Type B pancreatic cell (in vitro differentiated cells): ENCODE measurements at regions not wholly inside any gene's neighbourhood (a gene's known extent, or its start where the extent isn't known, plus 50 kb on each side); places are given as distances from the start of the nearest gene placed in this dataset.

Source experiments
- DNase-seq: peaks from one replicate; pipeline ENCODE4 v3.0.0; 2021; ENCODE audit warnings: mixed read lengths; ENCODE audit not compliant: unreplicated experiment; ENCODE audit errors: extremely low spot score
- H3K27ac Mint-ChIP-seq: 2 replicates; pipeline ENCODE4 v1.8.0; 2021; ENCODE audit warnings: mild to moderate bottlenecking, mixed read lengths
- H3K27me3 Mint-ChIP-seq: 2 replicates; pipeline ENCODE4 v1.8.0; 2021; ENCODE audit warnings: mixed read lengths
- H3K36me3 Mint-ChIP-seq: 2 replicates; pipeline ENCODE4 v1.8.0; 2021; ENCODE audit warnings: mixed read lengths
- H3K4me1 Mint-ChIP-seq: one replicate; pipeline ENCODE4 v1.8.0; 2021; ENCODE audit warnings: mixed read lengths; ENCODE audit not compliant: unreplicated experiment
- H3K4me3 Mint-ChIP-seq: 2 replicates; pipeline ENCODE4 v1.8.0; 2021; ENCODE audit warnings: mild to moderate bottlenecking, mixed read lengths
- H3K9me3 Mint-ChIP-seq: 2 replicates; pipeline ENCODE4 v1.8.0; 2021; ENCODE audit warnings: mixed read lengths
- CTCF ChIP-seq: fragments of 200-600 bp; sonication (generic); conservative IDR thresholded peaks from 2 replicates; pipeline ENCODE4 v1.5.0; 2021; ENCODE audit warnings: antibody characterized with exemption, mild to moderate bottlenecking

- no peaks in the 10 kb centered on the region for H3K27me3 Mint-ChIP-seq
Measured at GRCh38 chr5:21159510-21160059, 1171.6 kb upstream of the CDH18 start.

GRCh38 chr5:21154526-21154925 lies 1166.5 kb upstream of the CDH18 start:
- H3K27me3 Mint-ChIP-seq, result no peaks in the 10 kb centered on the region
- no peaks in the 10 kb centered on the region for H3K9me3 Mint-ChIP-seq
- H3K36me3 Mint-ChIP-seq, result no peaks in the 10 kb centered on the region
- H3K4me1 Mint-ChIP-seq, result no peaks in the 10 kb centered on the region
- no peak overlapping the region for H3K27ac Mint-ChIP-seq
- TF ChIP-seq CTCF, result no peak
- no peak overlapping the region for H3K4me3 Mint-ChIP-seq
- DNase-seq, result no peak

More at GRCh38 chr5:21159510-21160059, 1171.6 kb upstream of the CDH18 start:
- no peak for DNase-seq
- Mint-ChIP-seq H3K36me3 (no peaks in the 10 kb centered on the region), H3K4me3 (no peak overlapping the region), H3K9me3 (no peaks in the 10 kb centered on the region), H3K4me1 (no peaks in the 10 kb centered on the region), H3K27ac (no peak overlapping the region)
- TF ChIP-seq CTCF, result no peak

- DNase-seq, result no peak
- no peaks in the 10 kb centered on the region for H3K36me3 Mint-ChIP-seq
- H3K27me3 Mint-ChIP-seq, result no peaks in the 10 kb centered on the region
- H3K27ac Mint-ChIP-seq, result no peak overlapping the region
- H3K4me3 Mint-ChIP-seq, result no peak overlapping the region
- H3K4me1 Mint-ChIP-seq, result no peaks in the 10 kb centered on the region
- no peak for TF ChIP-seq CTCF
- H3K9me3 Mint-ChIP-seq, result no peaks in the 10 kb centered on the region
Measured at GRCh38 chr5:21152611-21153010, 1164.6 kb upstream of the CDH18 start.

GRCh38 chr5:21145376-21145775 lies 1157.4 kb upstream of the CDH18 start:
- no peak for DNase-seq
- no peaks in the 10 kb centered on the region for H3K9me3 Mint-ChIP-seq
- no peaks in the 10 kb centered on the region for H3K36me3 Mint-ChIP-seq
- H3K4me1 Mint-ChIP-seq, result no peaks in the 10 kb centered on the region
- H3K27me3 Mint-ChIP-seq, result no peaks in the 10 kb centered on the region
- no peak for TF ChIP-seq CTCF
- H3K27ac Mint-ChIP-seq, result no peak overlapping the region
- no peak overlapping the region for H3K4me3 Mint-ChIP-seq

- Mint-ChIP-seq H3K36me3 (no peaks in the 10 kb centered on the region), H3K9me3 (no peaks in the 10 kb centered on the region), H3K27me3 (no peaks in the 10 kb centered on the region), H3K4me3 (no peak overlapping the region), H3K27ac (no peak overlapping the region), H3K4me1 (no peaks in the 10 kb centered on the region)
- TF ChIP-seq CTCF, result no peak
- DNase-seq, result no peak
Measured at GRCh38 chr5:21143686-21144085, 1155.7 kb upstream of the CDH18 start.

- H3K9me3 Mint-ChIP-seq, result no peaks in the 10 kb centered on the region
- H3K27me3 Mint-ChIP-seq, result no peaks in the 10 kb centered on the region
- H3K4me3 Mint-ChIP-seq, result no peak overlapping the region
- H3K27ac Mint-ChIP-seq, result no peak overlapping the region
- DNase-seq, result no peak
- no peak for TF ChIP-seq CTCF
- H3K36me3 Mint-ChIP-seq, result no peaks in the 10 kb centered on the region
- no peaks in the 10 kb centered on the region for H3K4me1 Mint-ChIP-seq
Measured at GRCh38 chr5:21142791-21143190, 1154.8 kb upstream of the CDH18 start.
